ENCODE measurements at regions not wholly inside any gene's neighbourhood (a gene's known extent, or its start where the extent isn't known, plus 50 kb on each side); places are given as distances from the start of the nearest gene placed in this dataset.

- H3K9me3 Mint-ChIP-seq, result no peaks in the 10 kb centered on the region
- no peak for TF ChIP-seq CTCF (conservative IDR thresholded peaks at IDR 0.05)
- no CpG with 5 or more reads among the region's 2 CpGs for WGBS (ENCODE audit: extremely low coverage, insufficient read length, low lambda C conversion rate)
- H3K79me1 ChIP-seq (ENCODE audit: insufficient read depth, low read depth, low read length, poor library complexity, severe bottlenecking), result no peaks in the 10 kb centered on the region
- H3K4me3 Mint-ChIP-seq, result no peak overlapping the region
- no peak overlapping the region for H3K4me2 ChIP-seq (ENCODE audit: insufficient read depth, insufficient read length, low read length)
- H3K23ac ChIP-seq (ENCODE audit: insufficient read length, low read depth, low read length), result no peak overlapping the region
- H2AK5ac ChIP-seq (ENCODE audit: insufficient read length, low read length), result no peak overlapping the region
- H3K4me1 Mint-ChIP-seq, result peaks cover 23 to 25% of the 10 kb centered on the region in 2 experiments
- no peaks in the 10 kb centered on the region for H3K27me3 ChIP-seq (ENCODE audit: insufficient read depth, low read length)
- no peak overlapping the region for H3K9ac ChIP-seq (ENCODE audit: extremely low read depth, insufficient read length, low read length)
- H3K18ac ChIP-seq (ENCODE audit: insufficient read length, low read depth, low read length), result no peak overlapping the region
- no peak overlapping the region for H2BK20ac ChIP-seq (ENCODE audit: low read depth, low read length, poor library complexity, severe bottlenecking)
- H3K9me3 ChIP-seq (ENCODE audit: control insufficient read depth, low read depth, low read length), result no peaks in the 10 kb centered on the region
- no peak overlapping the region for H3K4ac ChIP-seq (ENCODE audit: low read depth, low read length)
- H3K27ac ChIP-seq (ENCODE audit: insufficient read length, low read depth, low read length), result no peak overlapping the region
- DNase-seq, result no peak
- H3K79me2 ChIP-seq (ENCODE audit: insufficient read depth, low read length), result no peaks in the 10 kb centered on the region
- no peaks in the 10 kb centered on the region for H3K23me2 ChIP-seq (ENCODE audit: insufficient read length, low read depth, low read length, poor library complexity, severe bottlenecking)
- H2BK120ac ChIP-seq (ENCODE audit: low read depth, low read length, poor library complexity, severe bottlenecking), result no peak overlapping the region
- H4K5ac ChIP-seq (ENCODE audit: insufficient read length, low read depth, low read length), result no peak overlapping the region
- no peak overlapping the region for H4K8ac ChIP-seq (replicated peaks; ENCODE audit: insufficient read length, low read depth, low read length)
- no peak overlapping the region for H2BK5ac ChIP-seq (ENCODE audit: insufficient read length, low read length)
- no peak overlapping the region for H3K27ac Mint-ChIP-seq
- H3T11ph ChIP-seq (ENCODE audit: low read length), result no peak overlapping the region
- H2AFZ ChIP-seq (ENCODE audit: low read length), result no peak overlapping the region
- no peaks in the 10 kb centered on the region for H4K20me1 ChIP-seq (ENCODE audit: control insufficient read depth, insufficient read depth, insufficient read length)
- H4K91ac ChIP-seq (ENCODE audit: insufficient read length, low read depth, low read length), result no peak overlapping the region
- no peak overlapping the region for H2BK15ac ChIP-seq (ENCODE audit: low read depth, low read length)
- H2BK12ac ChIP-seq (ENCODE audit: insufficient read length, low read depth, low read length), result no peak overlapping the region
- no peaks in the 10 kb centered on the region for H3K36me3 Mint-ChIP-seq (ENCODE audit: insufficient read depth in 1 of 3, low read depth in 3 of 3)
- no peak overlapping the region for H3K14ac ChIP-seq (ENCODE audit: insufficient read depth, low read length)
- no peak overlapping the region for H3K56ac ChIP-seq (ENCODE audit: insufficient read length, low read depth, low read length)
- H3K4me1 ChIP-seq (ENCODE audit: insufficient read depth, low read length), result no peaks in the 10 kb centered on the region; the same call in 1 of the 2 replicates
- peaks cover 42% of the 10 kb centered on the region for H3K27me3 Mint-ChIP-seq (ENCODE audit: low read depth)
These were observed 612.9 kb downstream of the CCER1 start for GRCh38 chr12:90342081-90342480.

Data from H9 (cell line).